ENCODE measurements at regions not wholly inside any gene's neighbourhood (a gene's known extent, or its start where the extent isn't known, plus 50 kb on each side); places are given as distances from the start of the nearest gene placed in this dataset.

DNA sequence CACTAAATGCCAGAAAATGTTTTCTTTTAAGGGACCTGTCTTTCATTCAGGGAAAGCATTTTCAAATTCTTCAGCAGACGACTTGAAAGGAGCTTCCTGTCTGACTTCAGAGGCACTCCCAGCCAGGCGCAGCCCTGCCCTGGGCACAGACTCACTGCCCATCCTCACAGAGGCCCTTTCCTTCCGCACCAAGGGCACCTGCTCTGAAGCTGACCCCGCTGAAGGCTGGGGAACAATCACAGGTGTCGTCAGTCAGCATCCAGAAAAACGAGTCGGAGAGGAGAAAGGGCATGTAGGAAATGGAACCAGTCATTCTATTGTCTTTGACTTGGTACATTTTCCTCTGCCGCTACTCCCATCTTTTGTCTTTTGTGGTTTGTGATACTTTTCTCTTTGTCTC, 125.3 kb upstream of the PARD3 start:
- no peak for TF ChIP-seq CTCF (IDR thresholded peaks at IDR 0.05; ENCODE audit: low read depth, low read length)
- TF ChIP-seq POLR2A (IDR thresholded peaks at IDR 0.05; ENCODE audit: extremely low read depth, insufficient read length) = no peak
- TF ChIP-seq MYC (IDR thresholded peaks at IDR 0.05; ENCODE audit: low read depth, low read length) = no peak
